ENCODE measurements at regions not wholly inside any gene's neighbourhood (a gene's known extent, or its start where the extent isn't known, plus 50 kb on each side); places are given as distances from the start of the nearest gene placed in this dataset.
"Not testable (repeated sequence)": the region's sequence is repeated elsewhere in the genome, so short reads cannot be mapped to it uniquely, and the experiment has no call there.

GRCh38 chr9:101840694-101841188 lies 102.3 kb upstream of the GRIN3A start:
- intact Hi-C loops (cut with DNase I) = no loop called here
- DNase-seq (ENCODE audit: low spot score) = no peak

GRCh38 chr9:101838988-101839387 lies 100.5 kb upstream of the GRIN3A start:
- DNase-seq (ENCODE audit: low spot score); intact Hi-C loops (cut with DNase I): not testable (repeated sequence)

GRCh38 chr9:101836021-101836420 lies 97.6 kb upstream of the GRIN3A start:
- intact Hi-C loops (cut with DNase I) = no loop called here
- DNase-seq (ENCODE audit: low spot score) = no peak

- DNase-seq (ENCODE audit: low spot score) = no peak
- intact Hi-C loops (cut with DNase I) = no loop called here
These were observed 94.0 kb upstream of the GRIN3A start for GRCh38 chr9:101832486-101832885.

GRCh38 chr9:101821450-101821849 lies 83.0 kb upstream of the GRIN3A start:
- intact Hi-C loops (cut with DNase I) = loop anchor here in 1 of 2 donors (10.0 kb wide), 1 partner anchor 1267 kb away; no protein-coding TSS in a partner anchor
- DNase-seq (ENCODE audit: low spot score) = not testable (repeated sequence)

- not testable (repeated sequence) for DNase-seq (ENCODE audit: low spot score)
- intact Hi-C loops (cut with DNase I) = loop anchor here in 1 of 2 donors (10.0 kb wide), 1 partner anchor 1266 kb away; no protein-coding TSS in a partner anchor
These were observed 82.5 kb upstream of the GRIN3A start for GRCh38 chr9:101820983-101821382.

GRCh38 chr9:101814064-101814463 lies 75.6 kb upstream of the GRIN3A start:
- intact Hi-C loops (cut with DNase I) = no loop called here
- no peak for DNase-seq (ENCODE audit: low spot score)

GRCh38 chr9:101807879-101808278 lies 69.4 kb upstream of the GRIN3A start:
- peak; percentile 59 for DNase-seq (ENCODE audit: low spot score)
- intact Hi-C loops (cut with DNase I) = not testable (repeated sequence)

GRCh38 chr9:101796044-101796443 lies 57.6 kb upstream of the GRIN3A start:
- DNase-seq (ENCODE audit: low spot score) = no peak
- intact Hi-C loops (cut with DNase I) = no loop called here

- DNase-seq (ENCODE audit: low spot score) = no peak
- intact Hi-C loops (cut with DNase I) = no loop called here
These were observed 56.7 kb upstream of the GRIN3A start for GRCh38 chr9:101795147-101795546.

- intact Hi-C loops (cut with DNase I) = no loop called here
- no peak for DNase-seq (ENCODE audit: low spot score)
These were observed 54.0 kb upstream of the GRIN3A start for GRCh38 chr9:101792475-101792874.

- no peak for DNase-seq (ENCODE audit: low spot score)
- intact Hi-C loops (cut with DNase I) = no loop called here
These were observed 53.5 kb upstream of the GRIN3A start for GRCh38 chr9:101791938-101792337.

GRCh38 chr9:101791533-101791932 lies 53.1 kb upstream of the GRIN3A start:
- no peak for DNase-seq (ENCODE audit: low spot score)
- intact Hi-C loops (cut with DNase I) = no loop called here
